ENCODE measurements at regions not wholly inside any gene's neighbourhood (a gene's known extent, or its start where the extent isn't known, plus 50 kb on each side); places are given as distances from the start of the nearest gene placed in this dataset.
"Not testable (repeated sequence)": the region's sequence is repeated elsewhere in the genome, so short reads cannot be mapped to it uniquely, and the experiment has no call there.

DNA sequence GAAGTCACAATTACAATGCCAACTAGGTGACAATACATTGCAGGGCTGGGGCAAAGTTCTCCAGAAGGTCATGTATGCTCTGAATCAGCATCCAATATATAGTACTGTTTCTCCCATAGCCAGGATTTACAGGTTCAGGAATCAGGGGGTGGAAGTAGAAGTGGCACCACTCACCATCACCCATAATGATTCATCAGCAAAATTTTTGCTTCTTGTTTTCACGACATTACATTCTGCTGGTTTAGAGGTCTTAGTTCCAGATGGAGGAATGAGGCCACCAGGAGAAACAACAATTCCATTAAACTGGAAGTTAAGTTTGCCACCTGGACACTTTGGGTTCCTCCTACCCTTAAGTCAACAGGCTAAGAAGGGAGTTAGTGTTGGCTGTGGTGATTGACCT lies 505.9 kb downstream of the SLC6A15 start:
- TF ChIP-seq, protein P1, sequence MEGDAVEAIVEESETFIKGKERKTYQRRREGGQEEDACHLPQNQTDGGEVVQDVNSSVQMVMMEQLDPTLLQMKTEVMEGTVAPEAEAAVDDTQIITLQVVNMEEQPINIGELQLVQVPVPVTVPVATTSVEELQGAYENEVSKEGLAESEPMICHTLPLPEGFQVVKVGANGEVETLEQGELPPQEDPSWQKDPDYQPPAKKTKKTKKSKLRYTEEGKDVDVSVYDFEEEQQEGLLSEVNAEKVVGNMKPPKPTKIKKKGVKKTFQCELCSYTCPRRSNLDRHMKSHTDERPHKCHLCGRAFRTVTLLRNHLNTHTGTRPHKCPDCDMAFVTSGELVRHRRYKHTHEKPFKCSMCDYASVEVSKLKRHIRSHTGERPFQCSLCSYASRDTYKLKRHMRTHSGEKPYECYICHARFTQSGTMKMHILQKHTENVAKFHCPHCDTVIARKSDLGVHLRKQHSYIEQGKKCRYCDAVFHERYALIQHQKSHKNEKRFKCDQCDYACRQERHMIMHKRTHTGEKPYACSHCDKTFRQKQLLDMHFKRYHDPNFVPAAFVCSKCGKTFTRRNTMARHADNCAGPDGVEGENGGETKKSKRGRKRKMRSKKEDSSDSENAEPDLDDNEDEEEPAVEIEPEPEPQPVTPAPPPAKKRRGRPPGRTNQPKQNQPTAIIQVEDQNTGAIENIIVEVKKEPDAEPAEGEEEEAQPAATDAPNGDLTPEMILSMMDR (IDR thresholded peaks at IDR 0.05), result not testable (repeated sequence)
- TF ChIP-seq EZH2phosphoT487 (IDR thresholded peaks at IDR 0.05), result not testable (repeated sequence)

Data from neural progenitor cell (in vitro differentiated cells).